ENCODE measurements at regions not wholly inside any gene's neighbourhood (a gene's known extent, or its start where the extent isn't known, plus 50 kb on each side); places are given as distances from the start of the nearest gene placed in this dataset.

GRCh38 chr6:114436691-114437090 lies 93.9 kb upstream of the HS3ST5 start:
- TF ChIP-seq CTCF (conservative IDR thresholded peaks at IDR 0.05; ENCODE audit: low read length) = no peak
- no peak overlapping the region for H3K4me3 ChIP-seq (ENCODE audit: low read length)
- DNase-seq (ENCODE audit: low read depth) = no peak

DNA sequence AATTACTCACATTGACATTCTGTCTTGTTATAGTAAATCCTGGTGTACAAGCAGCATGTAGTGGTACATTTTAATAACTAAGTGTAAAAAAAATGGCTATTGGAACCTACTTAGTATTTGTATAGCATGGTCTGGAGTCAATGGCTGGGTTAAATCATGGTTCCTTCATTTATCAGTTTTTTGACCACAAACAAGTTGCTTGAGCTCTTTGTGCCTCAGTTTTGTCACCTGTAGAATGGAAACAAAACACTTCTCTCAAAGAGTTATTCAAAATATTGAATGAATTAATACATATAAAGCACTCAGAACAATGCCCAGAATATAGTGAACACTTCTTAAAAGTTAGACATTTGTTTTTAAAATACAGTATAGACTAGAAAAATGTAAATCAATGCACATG lies 93.2 kb upstream of the HS3ST5 start:
- no peak overlapping the region for H3K4me3 ChIP-seq (ENCODE audit: low read length)
- no peak for TF ChIP-seq CTCF (conservative IDR thresholded peaks at IDR 0.05; ENCODE audit: low read length)
- no peak for DNase-seq (ENCODE audit: low read depth)

DNA sequence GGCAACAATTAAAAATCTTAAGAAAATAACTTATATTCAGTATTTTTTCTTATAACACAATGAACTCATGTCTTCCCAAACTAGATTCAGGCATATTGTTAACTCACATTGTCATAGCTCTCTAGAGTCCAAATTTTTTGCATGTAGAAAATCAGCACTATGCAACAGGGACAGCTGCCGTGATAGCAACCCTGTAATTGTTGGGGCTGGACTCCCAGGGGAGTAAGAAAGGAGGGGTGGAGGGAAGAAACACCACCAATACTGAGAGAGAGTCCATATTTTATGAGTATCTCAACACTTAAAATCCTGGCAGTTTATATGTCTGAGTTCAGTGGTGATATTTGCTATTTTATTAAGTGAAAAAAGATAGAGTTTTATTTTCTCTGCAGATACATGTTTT lies 89.6 kb upstream of the HS3ST5 start:
- no peak overlapping the region for H3K4me3 ChIP-seq (ENCODE audit: low read length)
- no peak for TF ChIP-seq CTCF (conservative IDR thresholded peaks at IDR 0.05; ENCODE audit: low read length)
- no peak for DNase-seq (ENCODE audit: low read depth)

DNA sequence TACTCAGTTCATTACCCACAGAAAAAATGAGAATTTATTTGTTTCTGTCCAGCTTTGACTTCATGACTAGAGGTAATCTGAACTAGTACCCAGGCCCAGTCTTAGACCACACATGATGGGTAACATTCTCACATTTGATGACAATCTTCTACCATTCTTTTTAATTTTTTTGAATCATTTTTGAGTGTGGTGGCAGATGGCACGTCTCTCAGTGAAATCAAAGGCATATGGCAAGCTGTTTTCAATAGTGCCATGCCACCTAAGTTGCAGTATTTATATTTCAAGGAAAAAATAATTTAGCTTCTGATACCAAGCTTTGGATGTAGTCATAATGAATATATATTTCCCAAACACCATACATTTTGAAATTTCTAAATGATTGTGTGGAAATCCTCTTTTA lies 88.8 kb upstream of the HS3ST5 start:
- no peak for DNase-seq (ENCODE audit: low read depth)
- H3K4me3 ChIP-seq (ENCODE audit: low read length) = no peak overlapping the region
- no peak for TF ChIP-seq CTCF (conservative IDR thresholded peaks at IDR 0.05; ENCODE audit: low read length)

DNA sequence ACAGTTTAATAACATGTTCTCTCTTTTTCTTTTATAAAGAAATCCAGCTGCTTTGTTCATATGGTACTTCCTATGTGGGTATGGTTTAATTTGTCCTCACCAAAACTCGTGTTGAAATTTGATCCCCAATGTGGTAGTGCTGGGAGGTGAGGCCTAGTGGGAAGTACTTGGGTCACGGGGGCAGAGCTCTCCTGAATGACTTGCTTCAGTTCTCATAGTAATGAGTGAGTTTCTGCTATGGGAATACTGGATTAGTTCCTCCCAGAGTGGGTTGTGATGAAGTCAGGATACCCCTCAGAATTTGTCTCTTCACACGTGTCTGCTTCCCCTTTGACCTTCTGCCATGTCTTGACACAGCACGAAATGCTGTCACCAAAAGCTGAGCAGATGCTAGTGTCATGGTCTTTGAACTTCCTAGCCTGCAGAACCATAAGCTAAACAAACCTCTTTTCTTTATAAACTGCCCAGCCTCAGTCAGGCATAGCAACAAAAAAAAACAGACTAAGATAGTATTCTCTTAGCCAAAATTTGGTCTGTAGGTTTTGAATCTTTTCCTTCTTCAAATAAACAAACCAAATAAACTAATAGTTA lies 87.8 kb upstream of the HS3ST5 start:
- H3K4me3 ChIP-seq (ENCODE audit: low read length) = no peak overlapping the region
- DNase-seq (ENCODE audit: low read depth) = no peak
- no peak for TF ChIP-seq CTCF (conservative IDR thresholded peaks at IDR 0.05; ENCODE audit: low read length)

GRCh38 chr6:114428341-114428740 lies 85.5 kb upstream of the HS3ST5 start:
- TF ChIP-seq CTCF (conservative IDR thresholded peaks at IDR 0.05; ENCODE audit: low read length) = no peak
- no peak for DNase-seq (ENCODE audit: low read depth)
- H3K4me3 ChIP-seq (ENCODE audit: low read length) = no peak overlapping the region

- H3K4me3 ChIP-seq (ENCODE audit: low read length) = no peak overlapping the region
- DNase-seq (ENCODE audit: low read depth) = no peak
- TF ChIP-seq CTCF (conservative IDR thresholded peaks at IDR 0.05; ENCODE audit: low read length) = no peak
Observed at GRCh38 chr6:114421199-114421598, 78.4 kb upstream of the HS3ST5 start.
